ENCODE measurements at regions not wholly inside any gene's neighbourhood (a gene's known extent, or its start where the extent isn't known, plus 50 kb on each side); places are given as distances from the start of the nearest gene placed in this dataset.
"Not testable (repeated sequence)": the region's sequence is repeated elsewhere in the genome, so short reads cannot be mapped to it uniquely, and the experiment has no call there.

GRCh38 chr3:75506603-75507002 lies 157.5 kb upstream of the FRG2C start:
- no peaks in the 10 kb centered on the region for H3K36me3 ChIP-seq
- H3K27ac ChIP-seq: no peak overlapping the region
- no peaks in the 10 kb centered on the region for H3K27me3 ChIP-seq (ENCODE audit: low read depth)
- intact Hi-C loops (cut with DNase I): no loop called here
- DNase-seq (no peak), ATAC-seq (no peak)
- H3K4me3 ChIP-seq: no peak overlapping the region
- H3K4me1 ChIP-seq: no peaks in the 10 kb centered on the region
- no peak for TF ChIP-seq CTCF (IDR thresholded peaks at IDR 0.05)
- H3K9me3 ChIP-seq: peaks cover 9% of the 10 kb centered on the region

- H3K9me3 ChIP-seq; DNase-seq; intact Hi-C loops (cut with DNase I); ATAC-seq; H3K27me3 ChIP-seq (ENCODE audit: low read depth); H3K4me1 ChIP-seq; H3K36me3 ChIP-seq; H3K27ac ChIP-seq; H3K4me3 ChIP-seq: not testable (repeated sequence)
Measured at GRCh38 chr3:75507956-75508355, 156.2 kb upstream of the FRG2C start.

- H3K4me3 ChIP-seq; intact Hi-C loops (cut with DNase I); H3K4me1 ChIP-seq; DNase-seq; H3K27ac ChIP-seq; H3K9me3 ChIP-seq; H3K27me3 ChIP-seq (ENCODE audit: low read depth); H3K36me3 ChIP-seq; ATAC-seq: not testable (repeated sequence)
Measured at GRCh38 chr3:75527657-75528056, 136.5 kb upstream of the FRG2C start.

GRCh38 chr3:75552095-75552494 lies 112.0 kb upstream of the FRG2C start:
- H3K27ac ChIP-seq; intact Hi-C loops (cut with DNase I); H3K27me3 ChIP-seq (ENCODE audit: low read depth); H3K9me3 ChIP-seq; ATAC-seq; H3K4me1 ChIP-seq; DNase-seq; H3K36me3 ChIP-seq; H3K4me3 ChIP-seq: not testable (repeated sequence)

GRCh38 chr3:75564427-75564826 lies 99.7 kb upstream of the FRG2C start:
- intact Hi-C loops (cut with DNase I); ATAC-seq; H3K9me3 ChIP-seq: not testable (repeated sequence)

GRCh38 chr3:75572303-75572702 lies 91.8 kb upstream of the FRG2C start:
- H3K36me3 ChIP-seq; intact Hi-C loops (cut with DNase I); H3K4me3 ChIP-seq; H3K4me1 ChIP-seq; H3K9me3 ChIP-seq; ATAC-seq; DNase-seq; H3K27me3 ChIP-seq (ENCODE audit: low read depth); H3K27ac ChIP-seq: not testable (repeated sequence)

More at GRCh38 chr3:75564427-75564826, 99.7 kb upstream of the FRG2C start:
- H3K27me3 ChIP-seq (ENCODE audit: low read depth); DNase-seq; H3K4me1 ChIP-seq; H3K4me3 ChIP-seq; H3K27ac ChIP-seq; H3K36me3 ChIP-seq: not testable (repeated sequence)

GRCh38 chr3:75579091-75579490 lies 85.0 kb upstream of the FRG2C start:
- H3K4me3 ChIP-seq; DNase-seq; H3K4me1 ChIP-seq; H3K36me3 ChIP-seq; H3K27ac ChIP-seq; H3K9me3 ChIP-seq; H3K27me3 ChIP-seq (ENCODE audit: low read depth); intact Hi-C loops (cut with DNase I); ATAC-seq: not testable (repeated sequence)

- H3K27me3 ChIP-seq (ENCODE audit: low read depth); DNase-seq; H3K9me3 ChIP-seq; H3K27ac ChIP-seq; H3K36me3 ChIP-seq; H3K4me1 ChIP-seq; intact Hi-C loops (cut with DNase I); ATAC-seq: not testable (repeated sequence)
- H3K4me3 ChIP-seq: peak overlapping the region; percentile 51
Measured at GRCh38 chr3:75579536-75579935, 84.6 kb upstream of the FRG2C start.

GRCh38 chr3:75579981-75580782 lies 83.9 kb upstream of the FRG2C start:
- H3K27me3 ChIP-seq (ENCODE audit: low read depth); H3K4me1 ChIP-seq; ATAC-seq; H3K27ac ChIP-seq; H3K36me3 ChIP-seq; intact Hi-C loops (cut with DNase I); H3K9me3 ChIP-seq: not testable (repeated sequence)
- peak overlapping the region; percentile 51 for H3K4me3 ChIP-seq
- DNase-seq: peak; percentile 59
- TF ChIP-seq CTCF (IDR thresholded peaks at IDR 0.05): peak; percentile 68

GRCh38 chr3:75582536-75582935 lies 81.6 kb upstream of the FRG2C start:
- H3K27ac ChIP-seq; intact Hi-C loops (cut with DNase I); H3K9me3 ChIP-seq; H3K4me1 ChIP-seq; ATAC-seq; H3K4me3 ChIP-seq; H3K36me3 ChIP-seq; H3K27me3 ChIP-seq (ENCODE audit: low read depth); DNase-seq: not testable (repeated sequence)

- H3K4me1 ChIP-seq; H3K36me3 ChIP-seq; H3K9me3 ChIP-seq; H3K27ac ChIP-seq; H3K4me3 ChIP-seq; H3K27me3 ChIP-seq (ENCODE audit: low read depth); ATAC-seq; intact Hi-C loops (cut with DNase I); DNase-seq: not testable (repeated sequence)
Measured at GRCh38 chr3:75583116-75583515, 81.0 kb upstream of the FRG2C start.

GRCh38 chr3:75587695-75588094 lies 76.4 kb upstream of the FRG2C start:
- H3K36me3 ChIP-seq; intact Hi-C loops (cut with DNase I); H3K4me1 ChIP-seq; ATAC-seq; H3K4me3 ChIP-seq; DNase-seq; H3K27me3 ChIP-seq (ENCODE audit: low read depth); H3K9me3 ChIP-seq; H3K27ac ChIP-seq: not testable (repeated sequence)

Data from lower lobe of right lung (tissue), 2 donors.